ENCODE measurements at regions not wholly inside any gene's neighbourhood (a gene's known extent, or its start where the extent isn't known, plus 50 kb on each side); places are given as distances from the start of the nearest gene placed in this dataset.

- TF ChIP-seq EZH2phosphoT487 (IDR thresholded peaks at IDR 0.05; ENCODE audit: borderline replicate concordance, low read length) (no peak), EZH2 (IDR thresholded peaks at IDR 0.05; ENCODE audit: low read length, unreplicated experiment) (no peak)
- TF ChIP-seq, protein P1, sequence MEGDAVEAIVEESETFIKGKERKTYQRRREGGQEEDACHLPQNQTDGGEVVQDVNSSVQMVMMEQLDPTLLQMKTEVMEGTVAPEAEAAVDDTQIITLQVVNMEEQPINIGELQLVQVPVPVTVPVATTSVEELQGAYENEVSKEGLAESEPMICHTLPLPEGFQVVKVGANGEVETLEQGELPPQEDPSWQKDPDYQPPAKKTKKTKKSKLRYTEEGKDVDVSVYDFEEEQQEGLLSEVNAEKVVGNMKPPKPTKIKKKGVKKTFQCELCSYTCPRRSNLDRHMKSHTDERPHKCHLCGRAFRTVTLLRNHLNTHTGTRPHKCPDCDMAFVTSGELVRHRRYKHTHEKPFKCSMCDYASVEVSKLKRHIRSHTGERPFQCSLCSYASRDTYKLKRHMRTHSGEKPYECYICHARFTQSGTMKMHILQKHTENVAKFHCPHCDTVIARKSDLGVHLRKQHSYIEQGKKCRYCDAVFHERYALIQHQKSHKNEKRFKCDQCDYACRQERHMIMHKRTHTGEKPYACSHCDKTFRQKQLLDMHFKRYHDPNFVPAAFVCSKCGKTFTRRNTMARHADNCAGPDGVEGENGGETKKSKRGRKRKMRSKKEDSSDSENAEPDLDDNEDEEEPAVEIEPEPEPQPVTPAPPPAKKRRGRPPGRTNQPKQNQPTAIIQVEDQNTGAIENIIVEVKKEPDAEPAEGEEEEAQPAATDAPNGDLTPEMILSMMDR (conservative IDR thresholded peaks at IDR 0.05; ENCODE audit: low read depth, low read length): no peak
- no peaks in the 10 kb centered on the region for H3K27me3 ChIP-seq (ENCODE audit: low read length)
- no peaks in the 10 kb centered on the region for H4K20me1 ChIP-seq (ENCODE audit: low read length)
- H2AFZ ChIP-seq (ENCODE audit: low read length): no peak overlapping the region
- no peak overlapping the region for H3K27ac ChIP-seq (ENCODE audit: low read length)
- DNase-seq (no peak), ATAC-seq (no peak)
- BruUV-seq (replicated peaks): no TSS peak
- H3K9me3 ChIP-seq (ENCODE audit: low read length): 0 out of 2 replicates have a peak, but pooled peaks cover 3% of the 10 kb centered on the region
- no peaks in the 10 kb centered on the region for H3K4me1 ChIP-seq (ENCODE audit: insufficient read depth, low read length)
- ChIA-PET CTCF (no interaction called here), POLR2A (ENCODE audit: unreplicated experiment) (no interaction called here)
- no peak overlapping the region for H3K4me2 ChIP-seq (ENCODE audit: low read length)
- no peak overlapping the region for H3K4me3 ChIP-seq (ENCODE audit: low read length)
- H3K79me2 ChIP-seq (ENCODE audit: low read length): no peaks in the 10 kb centered on the region
- no peaks in the 10 kb centered on the region for H3K36me3 ChIP-seq (ENCODE audit: low read depth, low read length)
- no peaks in the 10 kb centered on the region for H3F3A ChIP-seq (ENCODE audit: low read length, unreplicated experiment)
- no peak overlapping the region for H3K9ac ChIP-seq (ENCODE audit: low read length)
- intact Hi-C loops (cut with micrococcal nuclease): no loop called here
- no peaks in the 10 kb centered on the region for H3K9me2 ChIP-seq (replicated peaks; ENCODE audit: low read length)
These were observed 414.1 kb downstream of the CDH26 start for GRCh38 chr20:60372275-60372674.

DNA sequence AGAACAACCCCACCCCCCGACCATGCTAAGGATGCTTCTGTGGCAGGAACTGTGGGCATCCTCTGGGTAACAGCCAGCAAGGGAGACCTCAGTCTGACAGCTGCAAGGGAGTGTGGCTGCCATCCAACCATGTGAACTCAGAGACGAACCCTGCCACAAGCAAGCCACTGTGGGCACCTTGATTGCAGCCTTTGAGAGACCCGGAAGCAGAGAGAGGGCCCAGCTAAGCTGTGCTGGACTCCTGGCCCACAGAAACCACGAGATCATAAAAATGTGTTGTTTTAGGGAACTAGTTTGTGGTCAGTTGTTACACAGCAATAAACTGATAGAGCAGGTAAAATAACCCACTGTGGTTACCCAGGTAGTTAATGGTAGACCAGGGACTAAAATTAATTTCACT, 414.6 kb downstream of the CDH26 start:
- ChIA-PET CTCF (no interaction called here), POLR2A (ENCODE audit: unreplicated experiment) (no interaction called here)
- TF ChIP-seq EZH2 (IDR thresholded peaks at IDR 0.05; ENCODE audit: low read length, unreplicated experiment) (no peak), EZH2phosphoT487 (IDR thresholded peaks at IDR 0.05; ENCODE audit: borderline replicate concordance, low read length) (no peak)
- TF ChIP-seq, protein P1 (conservative IDR thresholded peaks at IDR 0.05; ENCODE audit: low read depth, low read length): no peak
- Histone ChIP-seq H3K79me2 (ENCODE audit: low read length) (no peaks in the 10 kb centered on the region), H3K4me1 (ENCODE audit: insufficient read depth, low read length) (no peaks in the 10 kb centered on the region), H3K9me2 (replicated peaks; ENCODE audit: low read length) (no peaks in the 10 kb centered on the region), H4K20me1 (ENCODE audit: low read length) (no peaks in the 10 kb centered on the region), H3K4me2 (ENCODE audit: low read length) (no peak overlapping the region), H2AFZ (ENCODE audit: low read length) (no peak overlapping the region), H3K27ac (ENCODE audit: low read length) (no peak overlapping the region), H3K4me3 (ENCODE audit: low read length) (no peak overlapping the region), H3K27me3 (ENCODE audit: low read length) (no peaks in the 10 kb centered on the region), H3F3A (ENCODE audit: low read length, unreplicated experiment) (no peaks in the 10 kb centered on the region), H3K9ac (ENCODE audit: low read length) (no peak overlapping the region), H3K9me3 (ENCODE audit: low read length) (0 out of 2 replicates have a peak, but pooled peaks cover 3% of the 10 kb centered on the region), H3K36me3 (ENCODE audit: low read depth, low read length) (no peaks in the 10 kb centered on the region)
- intact Hi-C loops (cut with micrococcal nuclease): no loop called here
- ATAC-seq: no peak
- DNase-seq: no peak
- no TSS peak for BruUV-seq (replicated peaks)

DNA sequence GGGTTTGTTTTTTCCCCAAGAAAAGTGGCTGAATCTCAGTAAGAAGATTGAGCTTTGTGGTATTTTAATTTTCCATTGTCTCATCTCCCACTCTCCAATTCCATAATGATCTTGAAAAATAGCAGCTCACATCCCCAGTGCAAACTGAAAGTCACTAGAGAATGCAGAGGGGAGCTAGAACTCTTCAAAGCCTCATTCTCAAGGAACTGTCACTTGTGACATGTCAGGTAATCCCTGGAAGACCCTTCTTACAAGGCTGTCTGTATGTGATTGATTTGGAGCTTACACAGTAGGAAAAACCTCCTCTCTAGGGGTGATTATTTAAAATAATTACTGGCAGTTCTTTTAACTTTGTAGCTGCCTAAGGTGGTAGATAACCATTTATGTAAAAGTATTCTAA, 420.4 kb downstream of the CDH26 start:
- CTCF ChIA-PET: no interaction called here
- Histone ChIP-seq H2AFZ (ENCODE audit: low read length) (no peak overlapping the region), H3K9ac (ENCODE audit: low read length) (no peak overlapping the region), H3K27me3 (ENCODE audit: low read length) (no peaks in the 10 kb centered on the region), H3K27ac (ENCODE audit: low read length) (no peak overlapping the region), H3F3A (ENCODE audit: low read length, unreplicated experiment) (no peaks in the 10 kb centered on the region), H3K4me3 (ENCODE audit: low read length) (no peak overlapping the region), H3K4me1 (ENCODE audit: insufficient read depth, low read length) (no peaks in the 10 kb centered on the region), H4K20me1 (ENCODE audit: low read length) (no peaks in the 10 kb centered on the region), H3K9me2 (replicated peaks; ENCODE audit: low read length) (no peaks in the 10 kb centered on the region), H3K9me3 (ENCODE audit: low read length) (0 out of 2 replicates have a peak, but pooled peaks cover 10% of the 10 kb centered on the region), H3K79me2 (ENCODE audit: low read length) (no peaks in the 10 kb centered on the region), H3K4me2 (ENCODE audit: low read length) (no peak overlapping the region), H3K36me3 (ENCODE audit: low read depth, low read length) (no peaks in the 10 kb centered on the region)
- BruUV-seq (replicated peaks): no TSS peak
- DNase-seq (no peak), ATAC-seq (no peak)
- POLR2A ChIA-PET (ENCODE audit: unreplicated experiment): no interaction called here
- TF ChIP-seq EZH2phosphoT487 (IDR thresholded peaks at IDR 0.05; ENCODE audit: borderline replicate concordance, low read length): no peak
- TF ChIP-seq, protein P1 (conservative IDR thresholded peaks at IDR 0.05; ENCODE audit: low read depth, low read length): no peak
- TF ChIP-seq EZH2 (IDR thresholded peaks at IDR 0.05; ENCODE audit: low read length, unreplicated experiment): no peak
- intact Hi-C loops (cut with micrococcal nuclease): no loop called here
